ENCODE measurements at regions not wholly inside any gene's neighbourhood (a gene's known extent, or its start where the extent isn't known, plus 50 kb on each side); places are given as distances from the start of the nearest gene placed in this dataset.

GRCh38 chr7:17242504-17242903 is 55.9 kb upstream of the AHR start:
- DNase-seq, result no peak

- no peak for DNase-seq
Measured at GRCh38 chr7:17244786-17245185, 53.7 kb upstream of the AHR start.

GRCh38 chr7:17247357-17247756 is 51.1 kb upstream of the AHR start:
- DNase-seq, result no peak

GRCh38 chr7:17248527-17248926 is 49.9 kb upstream of the AHR start:
- DNase-seq, result no peak
